ENCODE measurements at regions not wholly inside any gene's neighbourhood (a gene's known extent, or its start where the extent isn't known, plus 50 kb on each side); places are given as distances from the start of the nearest gene placed in this dataset.

DNA sequence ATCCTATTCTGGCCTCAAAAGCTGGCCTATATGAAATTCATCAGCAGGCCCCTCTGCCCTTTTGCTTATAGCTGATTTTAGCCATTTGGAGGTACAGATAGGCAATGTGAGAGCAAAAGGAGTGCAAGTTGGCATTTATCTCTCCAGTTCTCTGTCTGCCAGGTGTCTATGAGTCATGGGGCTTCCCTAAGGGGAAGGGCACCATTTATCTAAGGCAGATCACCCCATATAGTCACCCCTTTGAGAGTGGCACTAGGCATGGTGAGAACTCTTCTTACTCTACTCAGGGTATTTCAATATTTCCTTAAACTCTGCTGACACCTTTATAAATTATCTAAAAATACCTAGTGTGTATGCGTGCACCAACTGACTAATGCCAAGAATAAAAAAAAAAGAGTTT is 314.7 kb upstream of the CDH6 start:
- TF ChIP-seq, protein P1, sequence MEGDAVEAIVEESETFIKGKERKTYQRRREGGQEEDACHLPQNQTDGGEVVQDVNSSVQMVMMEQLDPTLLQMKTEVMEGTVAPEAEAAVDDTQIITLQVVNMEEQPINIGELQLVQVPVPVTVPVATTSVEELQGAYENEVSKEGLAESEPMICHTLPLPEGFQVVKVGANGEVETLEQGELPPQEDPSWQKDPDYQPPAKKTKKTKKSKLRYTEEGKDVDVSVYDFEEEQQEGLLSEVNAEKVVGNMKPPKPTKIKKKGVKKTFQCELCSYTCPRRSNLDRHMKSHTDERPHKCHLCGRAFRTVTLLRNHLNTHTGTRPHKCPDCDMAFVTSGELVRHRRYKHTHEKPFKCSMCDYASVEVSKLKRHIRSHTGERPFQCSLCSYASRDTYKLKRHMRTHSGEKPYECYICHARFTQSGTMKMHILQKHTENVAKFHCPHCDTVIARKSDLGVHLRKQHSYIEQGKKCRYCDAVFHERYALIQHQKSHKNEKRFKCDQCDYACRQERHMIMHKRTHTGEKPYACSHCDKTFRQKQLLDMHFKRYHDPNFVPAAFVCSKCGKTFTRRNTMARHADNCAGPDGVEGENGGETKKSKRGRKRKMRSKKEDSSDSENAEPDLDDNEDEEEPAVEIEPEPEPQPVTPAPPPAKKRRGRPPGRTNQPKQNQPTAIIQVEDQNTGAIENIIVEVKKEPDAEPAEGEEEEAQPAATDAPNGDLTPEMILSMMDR (conservative IDR thresholded peaks at IDR 0.05; ENCODE audit: low read length): no peak
- no peak for TF ChIP-seq EZH2phosphoT487 (IDR thresholded peaks at IDR 0.05; ENCODE audit: borderline replicate concordance, low read depth, low read length)

Measured in OCI-LY7 (cell line).